LNCaP clone FGC (cell line): ENCODE measurements at regions not wholly inside any gene's neighbourhood (a gene's known extent, or its start where the extent isn't known, plus 50 kb on each side); places are given as distances from the start of the nearest gene placed in this dataset.

Experiments used
- DNase-seq: peaks from one replicate; pipeline ENCODE4 v3.0.0-alpha.2; 2011; ENCODE audit warnings: low read depth
- H3K4me3 ChIP-seq: 2 replicates; pipeline ENCODE4 v1.5.1; 2011; ENCODE audit warnings: mild to moderate bottlenecking, low read depth, low read length, control low read depth
- CTCF ChIP-seq: IDR thresholded peaks from 2 replicates; pipeline ENCODE4 v1.5.1; 2012; ENCODE audit warnings: mild to moderate bottlenecking; ENCODE audit not compliant: control insufficient read depth, insufficient read depth; ENCODE audit errors: extremely low read depth

DNA sequence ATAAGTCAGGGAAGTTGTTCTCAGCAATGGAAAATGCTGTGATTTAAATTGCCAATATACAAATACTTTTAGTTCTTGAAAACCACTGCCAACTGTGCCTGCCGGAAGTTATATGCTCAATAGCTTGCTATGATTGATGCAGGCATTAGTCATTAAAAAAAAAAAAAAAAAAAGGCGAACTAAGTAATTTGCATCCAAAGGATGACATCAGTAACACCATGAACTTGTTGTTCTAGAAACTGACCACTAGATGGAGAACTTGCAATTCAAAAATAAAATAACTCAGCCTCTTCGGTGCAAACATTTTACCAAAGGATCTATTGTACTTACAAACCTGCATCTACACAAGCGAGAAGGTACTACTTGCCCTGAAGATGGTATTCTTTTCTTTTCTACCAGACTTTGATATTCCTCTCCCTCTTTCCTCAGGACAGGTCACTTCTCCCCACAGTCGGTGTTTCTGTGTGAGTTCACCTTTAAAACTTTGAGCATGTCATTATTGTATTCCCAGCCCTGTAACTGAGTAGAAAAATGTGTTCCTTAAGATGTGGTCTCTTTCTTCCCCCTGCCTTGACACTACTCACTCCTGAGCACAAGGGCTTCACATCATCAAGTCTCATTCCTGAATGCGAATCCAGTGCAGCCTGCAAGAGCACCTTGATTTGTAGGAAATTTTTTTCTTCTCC, 115.0 kb upstream of the VEPH1 start:
- no peak overlapping the region for H3K4me3 ChIP-seq
- peak; percentile 54 for DNase-seq
- peak; percentile 57 for TF ChIP-seq CTCF

DNA sequence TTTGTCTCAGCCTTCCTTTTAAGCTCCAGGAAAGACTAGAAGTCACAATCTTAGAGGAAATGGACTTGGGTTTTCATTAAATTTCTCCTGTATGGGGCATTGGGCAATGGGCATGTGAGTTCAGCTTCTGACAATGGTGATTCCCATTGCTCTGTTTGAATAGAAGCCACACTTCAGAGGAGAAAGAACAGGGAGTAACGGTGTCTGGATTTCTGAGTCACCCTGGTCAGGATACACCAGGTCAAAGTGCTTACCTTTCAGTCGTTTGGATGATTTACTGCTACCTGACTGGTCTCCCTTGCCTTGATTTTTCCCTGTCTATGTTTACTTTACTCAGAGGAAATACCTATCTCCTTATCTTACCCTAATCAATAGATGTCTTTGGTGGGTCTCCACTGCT, 111.7 kb upstream of the VEPH1 start:
- no peak for DNase-seq
- no peak overlapping the region for H3K4me3 ChIP-seq
- no peak for TF ChIP-seq CTCF

GRCh38 chr3:157611536-157612076, 108.4 kb upstream of the VEPH1 start:
- DNase-seq = no peak
- no peak for TF ChIP-seq CTCF
- no peak overlapping the region for H3K4me3 ChIP-seq

DNA sequence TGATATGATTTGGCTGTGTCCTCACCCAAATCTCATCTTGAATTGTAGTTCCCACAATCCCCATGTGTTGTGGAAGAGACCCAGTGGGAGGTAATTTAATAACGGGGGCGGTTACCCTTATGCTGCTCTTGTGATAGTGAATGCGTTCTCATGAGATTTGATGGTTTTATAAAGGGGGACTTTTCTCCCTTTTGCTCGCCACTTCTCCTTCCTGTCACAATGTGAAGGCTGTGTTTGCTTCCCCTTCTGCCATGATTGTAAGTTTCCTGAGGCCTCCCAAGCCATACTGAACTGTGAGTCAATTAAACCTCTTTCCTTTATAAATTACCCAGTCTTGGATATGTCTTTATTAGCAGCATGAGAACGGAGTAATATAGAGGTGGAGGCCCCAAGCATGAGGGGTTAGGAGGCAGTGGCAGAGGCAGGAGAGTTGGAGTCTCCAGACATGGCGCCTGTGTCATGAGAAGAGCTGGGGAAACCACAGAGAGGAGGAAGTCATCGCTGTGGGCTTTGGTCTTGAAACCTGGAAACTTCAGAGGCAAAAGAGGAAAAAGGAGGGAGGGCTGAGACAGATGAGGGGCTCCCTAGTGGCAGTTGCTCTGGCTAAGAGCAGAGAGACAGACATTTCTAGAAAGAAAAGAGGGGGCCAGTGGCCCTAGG, 107.8 kb upstream of the VEPH1 start:
- TF ChIP-seq CTCF = no peak
- no peak for DNase-seq
- H3K4me3 ChIP-seq = no peak overlapping the region

DNA sequence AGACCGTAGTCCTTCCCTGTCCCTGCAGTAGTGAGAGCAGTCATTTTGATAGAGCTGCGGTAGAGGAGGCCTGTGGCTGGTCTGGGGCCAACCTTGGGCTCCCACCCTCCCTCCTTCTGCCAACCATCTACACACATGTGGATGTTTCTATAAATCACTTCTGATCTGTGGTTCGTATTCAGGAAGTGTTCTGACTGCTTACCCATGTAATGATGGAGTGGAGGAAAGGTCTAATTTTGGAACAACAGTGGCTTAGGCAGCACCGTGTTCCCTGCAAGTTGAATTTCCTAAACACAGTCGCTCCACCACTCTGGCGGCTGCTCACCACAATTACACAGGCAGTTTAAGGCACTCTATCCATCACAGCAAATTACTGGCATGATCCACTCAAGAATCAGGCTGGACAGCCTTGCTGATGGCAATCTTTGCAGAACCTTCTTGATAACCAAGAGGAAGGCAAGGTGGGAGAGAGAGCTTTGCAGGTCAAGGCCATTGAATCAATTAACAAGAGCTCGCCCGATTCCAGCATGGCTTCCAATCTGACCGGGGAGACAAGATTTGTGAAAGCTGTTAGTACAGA, 104.7 kb upstream of the VEPH1 start:
- no peak overlapping the region for H3K4me3 ChIP-seq
- TF ChIP-seq CTCF = no peak
- no peak for DNase-seq

DNA sequence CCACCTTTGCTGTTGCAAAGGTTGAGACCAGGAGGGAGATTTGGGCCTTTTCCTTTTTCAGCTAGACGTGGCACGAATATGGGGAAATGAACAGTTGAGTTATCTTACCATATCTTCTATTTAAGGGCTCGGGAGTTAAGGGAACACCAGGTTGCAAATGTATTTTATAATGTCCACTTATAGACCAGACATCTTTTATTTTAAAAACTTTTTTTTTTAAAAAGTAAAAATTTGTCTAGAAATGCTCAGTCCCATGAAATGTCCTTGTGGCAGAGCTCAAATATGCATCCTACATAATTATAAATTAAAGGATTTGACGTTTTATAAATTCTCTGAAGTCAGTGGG, 103.6 kb upstream of the VEPH1 start:
- H3K4me3 ChIP-seq = no peak overlapping the region
- no peak for TF ChIP-seq CTCF
- DNase-seq = no peak
